Testis (tissue), 2 donors: ENCODE measurements at regions not wholly inside any gene's neighbourhood (a gene's known extent, or its start where the extent isn't known, plus 50 kb on each side); places are given as distances from the start of the nearest gene placed in this dataset.

Source experiments
- POLR2A ChIP-seq: fragments of 450-650 bp; IDR thresholded peaks from one replicate; pipeline ENCODE4 v1.6.1; 2017; ENCODE audit warnings: antibody characterized with exemption, mild to moderate bottlenecking, moderate library complexity
- TF ChIP-seq, protein P1 (sequence below), 3 experiments: fragments of 450-650 bp in 2 of 3; fragments of 200-600 bp in 1 of 3; sonication (generic) in 1 of 3; IDR thresholded peaks; one replicate each; pipeline ENCODE4 v1.5.1; 2016 to 2019; ENCODE audit warnings: antibody characterized with exemption in 3 of 3, mild to moderate bottlenecking in 2 of 3, moderate library complexity in 1 of 3

DNA sequence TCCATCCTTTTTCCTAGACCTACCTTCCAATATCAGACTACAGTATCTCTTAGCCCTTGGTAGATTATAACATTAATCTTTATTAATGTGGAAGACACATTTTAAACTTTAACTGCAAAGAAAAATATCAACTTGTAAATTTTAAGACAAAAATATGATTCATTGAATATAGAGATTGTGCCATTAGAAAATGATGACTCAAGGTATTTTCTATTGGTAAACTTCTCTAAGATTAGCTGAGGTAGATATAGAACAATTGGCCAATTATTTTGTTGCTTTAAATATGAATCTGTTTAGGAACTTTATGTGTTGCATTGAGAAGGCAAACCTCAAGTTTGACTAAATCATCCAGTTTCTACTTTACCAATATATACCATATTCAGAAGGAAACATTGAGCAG, 604.7 kb downstream of the CBLN2 start:
- TF ChIP-seq, protein P1, sequence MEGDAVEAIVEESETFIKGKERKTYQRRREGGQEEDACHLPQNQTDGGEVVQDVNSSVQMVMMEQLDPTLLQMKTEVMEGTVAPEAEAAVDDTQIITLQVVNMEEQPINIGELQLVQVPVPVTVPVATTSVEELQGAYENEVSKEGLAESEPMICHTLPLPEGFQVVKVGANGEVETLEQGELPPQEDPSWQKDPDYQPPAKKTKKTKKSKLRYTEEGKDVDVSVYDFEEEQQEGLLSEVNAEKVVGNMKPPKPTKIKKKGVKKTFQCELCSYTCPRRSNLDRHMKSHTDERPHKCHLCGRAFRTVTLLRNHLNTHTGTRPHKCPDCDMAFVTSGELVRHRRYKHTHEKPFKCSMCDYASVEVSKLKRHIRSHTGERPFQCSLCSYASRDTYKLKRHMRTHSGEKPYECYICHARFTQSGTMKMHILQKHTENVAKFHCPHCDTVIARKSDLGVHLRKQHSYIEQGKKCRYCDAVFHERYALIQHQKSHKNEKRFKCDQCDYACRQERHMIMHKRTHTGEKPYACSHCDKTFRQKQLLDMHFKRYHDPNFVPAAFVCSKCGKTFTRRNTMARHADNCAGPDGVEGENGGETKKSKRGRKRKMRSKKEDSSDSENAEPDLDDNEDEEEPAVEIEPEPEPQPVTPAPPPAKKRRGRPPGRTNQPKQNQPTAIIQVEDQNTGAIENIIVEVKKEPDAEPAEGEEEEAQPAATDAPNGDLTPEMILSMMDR (IDR thresholded peaks at IDR 0.05): no peak
- no peak for TF ChIP-seq POLR2A
